Prostate gland (tissue), 2 donors: ENCODE measurements at regions not wholly inside any gene's neighbourhood (a gene's known extent, or its start where the extent isn't known, plus 50 kb on each side); places are given as distances from the start of the nearest gene placed in this dataset.

ENCODE experiments used
- DNase-seq: peaks from one replicate; pipeline ENCODE4 v3.0.0-alpha.2; 2019; ENCODE audit warnings: low spot score
- H3K27ac ChIP-seq, 2 donors: fragments of 200-600 bp; sonication (generic); 2 replicates each; pipeline ENCODE4 v1.5.1; 2017 to 2019
- H3K27me3 ChIP-seq: fragments of 200-600 bp; sonication (generic); replicated peaks from 2 replicates; pipeline ENCODE4 v1.5.1; 2019; ENCODE audit not compliant: insufficient read depth
- H3K36me3 ChIP-seq, 2 donors: fragments of 200-600 bp; sonication (generic); 1 replicate in 1 of 2; 2 replicates in 1 of 2; pipeline versions ENCODE4 v1.5.1 to v1.8.1; 2017 to 2019
- H3K4me1 ChIP-seq: fragments of 200-600 bp; sonication (generic); replicated peaks from 2 replicates; pipeline ENCODE4 v1.5.1; 2019
- H3K4me3 ChIP-seq, 2 donors: fragments of 200-600 bp; sonication (generic); 2 replicates each; pipeline ENCODE4 v1.5.1; 2017 to 2019
- H3K9me3 ChIP-seq: fragments of 200-600 bp; sonication (generic); 2 replicates; pipeline ENCODE4 v1.5.1; 2017
- POLR2A ChIP-seq: fragments of 450-650 bp; IDR thresholded peaks from one replicate; pipeline ENCODE4 v1.6.1; 2016; ENCODE audit warnings: antibody characterized with exemption, mild to moderate bottlenecking
- POLR2AphosphoS5 ChIP-seq: sonication (generic); formaldehyde crosslinking; IDR thresholded peaks from one replicate; pipeline ENCODE4 v1.6.1; 2017; ENCODE audit warnings: antibody characterized with exemption
- WGBS: methylation state at CpG from one replicate; pipeline ENCODE4 v1.1.5; 2018; 5-methylcytosine and 5-hydroxymethylcytosine counted together
- intact Hi-C: fragments of 100-400 bp; cut with DNase I; formaldehyde crosslinking; loops from one replicate; pipeline ENCODE4 v1.14.2; 2022
- TF ChIP-seq, protein P1 (sequence below), 4 experiments: fragments of 200-600 bp in 2 of 4; fragments of 450-650 bp in 2 of 4; sonication (generic) in 2 of 4; IDR thresholded peaks; 1 replicate in 3 of 4; 2 replicates in 1 of 4; pipeline ENCODE4 v1.5.1; 2016 to 2019; ENCODE audit warnings: antibody characterized with exemption in 4 of 4, mild to moderate bottlenecking in 2 of 4, moderate library complexity in 2 of 4

DNA sequence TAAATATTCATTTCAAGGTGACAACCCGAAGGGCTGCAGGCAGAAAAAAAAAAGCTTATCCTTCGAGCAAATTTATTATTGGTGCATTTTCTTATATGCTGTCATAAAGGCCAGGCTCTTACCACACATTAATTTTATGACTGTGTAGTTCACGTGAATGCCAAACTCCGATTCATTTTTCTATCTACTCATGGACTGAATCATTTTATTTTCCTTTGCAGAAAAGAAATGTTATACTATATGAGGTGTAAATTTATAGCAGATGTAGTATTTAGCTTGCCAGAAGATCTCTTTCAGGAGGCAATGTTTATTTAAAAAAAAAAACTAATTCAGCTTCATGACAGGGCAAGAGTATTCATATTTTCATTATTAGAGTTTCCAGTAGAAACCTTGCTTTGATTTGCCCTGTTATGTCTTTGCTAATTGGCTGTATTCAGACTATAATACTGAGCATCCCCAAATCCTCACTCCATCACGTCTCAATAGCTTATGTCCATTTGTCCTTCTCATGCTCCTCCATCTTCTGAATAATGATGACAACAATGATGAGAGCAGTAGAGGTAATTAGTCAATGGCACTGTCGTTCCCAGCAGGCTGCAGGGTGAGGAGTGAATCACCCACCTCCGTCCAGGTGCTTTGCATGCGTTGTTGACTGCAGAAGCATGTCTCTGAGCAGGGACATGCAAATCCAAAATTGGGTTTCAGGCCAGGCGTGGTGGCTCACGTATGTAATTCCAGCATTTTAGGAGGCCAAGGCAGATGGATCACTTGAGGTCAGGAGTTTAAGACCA lies 101.1 kb upstream of the RAB12 start:
- no peak overlapping the region for H3K4me3 ChIP-seq
- H3K36me3 ChIP-seq, result no peaks in the 10 kb centered on the region
- no peaks in the 10 kb centered on the region for H3K27me3 ChIP-seq
- 53% methylated on average over 10 of the region's 10 CpGs for WGBS
- no peaks in the 10 kb centered on the region for H3K9me3 ChIP-seq
- no peak overlapping the region for H3K27ac ChIP-seq
- intact Hi-C loops, result no loop called here
- no peak for TF ChIP-seq POLR2AphosphoS5
- no peaks in the 10 kb centered on the region for H3K4me1 ChIP-seq
- DNase-seq, result no peak

DNA sequence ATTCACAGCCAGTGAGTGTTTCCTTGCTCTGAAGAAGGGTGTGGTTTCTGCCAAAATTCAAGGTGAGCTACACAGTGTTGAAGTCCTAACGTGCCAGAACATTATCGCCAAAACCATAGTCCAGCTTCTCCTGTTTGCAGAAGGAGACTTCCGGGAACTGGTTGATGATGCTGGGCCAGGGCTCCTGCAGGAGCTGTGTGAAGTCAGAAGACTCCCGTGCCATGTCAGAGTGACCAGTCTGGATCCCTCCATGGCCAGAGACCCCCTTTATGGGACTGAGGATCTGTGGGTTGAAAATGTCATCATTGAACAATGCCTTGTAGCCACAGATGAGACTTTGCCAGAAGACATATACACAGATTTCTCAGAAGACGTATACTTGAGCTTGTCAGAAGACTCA lies 96.0 kb upstream of the RAB12 start:
- Histone ChIP-seq H3K27ac (no peak overlapping the region), H3K4me1 (no peaks in the 10 kb centered on the region), H3K36me3 (no peaks in the 10 kb centered on the region), H3K9me3 (no peaks in the 10 kb centered on the region), H3K27me3 (no peaks in the 10 kb centered on the region), H3K4me3 (no peak overlapping the region)
- no peak for DNase-seq
- intact Hi-C loops, result no loop called here
- TF ChIP-seq, protein P1, sequence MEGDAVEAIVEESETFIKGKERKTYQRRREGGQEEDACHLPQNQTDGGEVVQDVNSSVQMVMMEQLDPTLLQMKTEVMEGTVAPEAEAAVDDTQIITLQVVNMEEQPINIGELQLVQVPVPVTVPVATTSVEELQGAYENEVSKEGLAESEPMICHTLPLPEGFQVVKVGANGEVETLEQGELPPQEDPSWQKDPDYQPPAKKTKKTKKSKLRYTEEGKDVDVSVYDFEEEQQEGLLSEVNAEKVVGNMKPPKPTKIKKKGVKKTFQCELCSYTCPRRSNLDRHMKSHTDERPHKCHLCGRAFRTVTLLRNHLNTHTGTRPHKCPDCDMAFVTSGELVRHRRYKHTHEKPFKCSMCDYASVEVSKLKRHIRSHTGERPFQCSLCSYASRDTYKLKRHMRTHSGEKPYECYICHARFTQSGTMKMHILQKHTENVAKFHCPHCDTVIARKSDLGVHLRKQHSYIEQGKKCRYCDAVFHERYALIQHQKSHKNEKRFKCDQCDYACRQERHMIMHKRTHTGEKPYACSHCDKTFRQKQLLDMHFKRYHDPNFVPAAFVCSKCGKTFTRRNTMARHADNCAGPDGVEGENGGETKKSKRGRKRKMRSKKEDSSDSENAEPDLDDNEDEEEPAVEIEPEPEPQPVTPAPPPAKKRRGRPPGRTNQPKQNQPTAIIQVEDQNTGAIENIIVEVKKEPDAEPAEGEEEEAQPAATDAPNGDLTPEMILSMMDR (IDR thresholded peaks at IDR 0.05), result no peak
- TF ChIP-seq POLR2A, result no peak
- whole genome bisulfite sequencing, result 96% methylated on average over 5 of the region's 5 CpGs

DNA sequence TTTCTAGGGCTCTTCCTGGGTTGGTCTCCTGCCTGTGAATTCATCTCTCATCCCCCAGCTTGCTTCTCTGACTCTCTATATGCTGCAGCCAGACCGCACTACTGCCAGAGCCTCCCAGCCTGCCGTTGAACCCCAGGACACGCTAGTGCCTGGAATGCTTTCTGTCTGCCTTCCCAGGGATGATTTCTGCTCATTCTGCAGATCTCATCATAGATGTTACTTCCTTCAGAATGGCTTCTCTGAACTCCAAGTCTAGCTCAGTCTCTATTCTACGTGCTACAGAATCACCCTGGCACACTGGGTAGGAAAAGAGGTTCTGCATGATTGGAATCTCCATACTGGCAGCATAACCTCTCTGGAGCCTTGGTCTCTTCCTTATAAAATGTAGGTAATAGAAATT lies 94.8 kb upstream of the RAB12 start:
- no peak for DNase-seq
- TF ChIP-seq POLR2A, result no peak
- TF ChIP-seq, protein P1 (IDR thresholded peaks at IDR 0.05), result no peak
- TF ChIP-seq POLR2AphosphoS5, result no peak
- intact Hi-C loops, result no loop called here

DNA sequence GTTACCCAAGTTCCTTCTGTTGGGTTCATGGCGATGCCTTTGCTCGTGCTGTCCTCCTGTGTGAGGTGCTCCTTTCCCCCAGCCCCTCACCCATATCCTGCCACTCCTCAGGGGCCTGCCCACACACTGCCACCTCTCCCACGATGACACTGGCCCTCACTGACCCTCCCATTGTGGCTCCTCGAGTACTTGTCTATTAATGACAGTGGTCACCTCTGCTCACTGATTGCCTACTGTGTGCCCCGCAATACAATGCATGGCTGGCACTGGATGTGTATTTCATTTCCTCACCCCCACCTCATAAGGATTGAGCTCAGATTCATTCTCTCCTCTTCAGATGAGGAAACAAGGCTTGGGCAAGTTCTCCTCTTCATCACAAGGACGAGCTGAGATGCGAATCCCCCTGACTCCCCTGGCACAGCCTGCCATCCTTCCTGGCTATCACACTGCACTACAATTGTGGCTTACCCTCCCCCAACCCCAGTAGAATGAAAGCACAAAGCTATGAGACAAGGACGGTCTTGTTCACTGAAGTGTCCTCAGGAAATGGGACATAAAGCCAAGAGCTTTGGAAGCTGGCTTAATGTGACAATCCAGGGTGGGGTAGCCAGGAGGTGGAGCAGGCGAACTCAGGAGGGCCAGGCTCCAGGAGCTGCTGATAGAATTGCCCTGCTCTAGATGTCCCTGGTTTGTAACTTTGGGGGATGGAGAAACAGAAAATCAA lies 93.9 kb upstream of the RAB12 start:
- no peak for DNase-seq
- no peak overlapping the region for H3K4me3 ChIP-seq
- H3K4me1 ChIP-seq, result no peaks in the 10 kb centered on the region
- no peak overlapping the region for H3K27ac ChIP-seq
- no peaks in the 10 kb centered on the region for H3K27me3 ChIP-seq
- TF ChIP-seq POLR2A (no peak), POLR2AphosphoS5 (no peak)
- 78% methylated on average over 9 of the region's 9 CpGs for WGBS
- intact Hi-C loops, result no loop called here
- no peaks in the 10 kb centered on the region for H3K36me3 ChIP-seq
- H3K9me3 ChIP-seq, result no peaks in the 10 kb centered on the region

More for the DNA sequence above, 94.8 kb upstream of the RAB12 start:
- H3K4me3 ChIP-seq, result no peak overlapping the region
- H3K27ac ChIP-seq, result no peak overlapping the region
- 83% methylated on average over 4 of the region's 4 CpGs for WGBS
- H3K36me3 ChIP-seq, result no peaks in the 10 kb centered on the region
- H3K9me3 ChIP-seq, result no peaks in the 10 kb centered on the region
- no peaks in the 10 kb centered on the region for H3K4me1 ChIP-seq
- H3K27me3 ChIP-seq, result no peaks in the 10 kb centered on the region

DNA sequence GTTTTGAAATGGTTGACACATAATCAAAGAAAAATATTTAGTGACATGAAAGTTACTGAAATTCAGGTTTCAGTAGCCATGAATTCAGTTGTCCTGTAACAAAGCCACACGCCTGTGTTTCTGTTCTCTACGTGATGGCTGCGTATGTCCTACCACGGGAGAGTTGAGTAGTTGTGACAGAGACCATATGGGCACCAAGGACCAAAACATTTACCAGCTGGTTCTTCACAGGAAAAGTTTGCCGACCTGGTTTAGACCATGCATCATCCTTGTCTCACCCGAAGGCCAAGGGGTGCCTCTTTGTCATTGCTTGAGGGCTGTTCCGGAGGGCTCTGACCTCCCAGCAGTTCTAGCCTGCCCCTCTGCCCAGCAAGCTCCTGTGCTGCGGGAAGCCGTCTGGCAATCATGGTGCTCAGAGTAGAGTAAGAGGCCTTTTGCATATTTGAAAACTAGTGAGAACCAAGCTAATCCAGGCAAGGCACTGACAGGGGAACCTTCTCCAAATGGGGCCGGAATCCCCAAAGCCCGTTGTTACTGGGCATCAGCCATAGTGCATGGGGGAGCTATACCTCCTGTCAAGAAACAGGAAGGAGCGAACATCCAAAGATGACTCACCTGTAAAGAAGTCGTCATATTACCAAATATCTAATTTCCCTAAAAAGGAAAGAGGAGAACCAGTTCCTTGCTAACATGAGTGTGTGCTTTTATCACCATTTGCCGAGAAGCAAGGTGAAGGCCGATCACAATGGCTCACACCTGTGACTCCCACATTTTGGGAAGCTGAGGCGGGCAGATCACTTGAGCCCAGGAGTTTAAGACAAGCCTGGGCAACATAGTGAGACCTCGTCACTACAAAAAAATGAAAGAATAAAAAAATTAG lies 92.6 kb upstream of the RAB12 start:
- intact Hi-C loops, result no loop called here
- H3K27me3 ChIP-seq, result no peaks in the 10 kb centered on the region
- TF ChIP-seq POLR2AphosphoS5 (no peak), POLR2A (no peak)
- TF ChIP-seq, protein P1 (IDR thresholded peaks at IDR 0.05), result no peak
- H3K4me3 ChIP-seq, result no peak overlapping the region
- H3K4me1 ChIP-seq, result no peaks in the 10 kb centered on the region
- 85% methylated on average over 17 of the region's 17 CpGs for WGBS
- no peaks in the 10 kb centered on the region for H3K9me3 ChIP-seq
- DNase-seq, result no peak
- no peaks in the 10 kb centered on the region for H3K36me3 ChIP-seq
- no peak overlapping the region for H3K27ac ChIP-seq
